Pancreas (tissue), 10 donors: ENCODE measurements at regions not wholly inside any gene's neighbourhood (a gene's known extent, or its start where the extent isn't known, plus 50 kb on each side); places are given as distances from the start of the nearest gene placed in this dataset.

Experiments used
- ATAC-seq, 4 donors: fragments of 200-7000 bp; cut with Tn5 transposase; one replicate each; pipeline versions ENCODE4 v1.8.0 to v1.9.1; 2020; ENCODE audit warnings: mild to moderate bottlenecking in 4 of 4, moderate library complexity in 4 of 4
- DNase-seq, 6 donors: peaks; one replicate each; pipeline ENCODE4 v3.0.0-alpha.2; 2020
- FAIRE-seq: peaks from 2 replicates; lab custom pipeline; 2012; peaks lifted over from hg19 to GRCh38; lab: Jason Lieb, UNC
- H3K27ac ChIP-seq, 4 donors: fragments of 200-600 bp; sonication (generic); 1 replicate in 3 of 4; 2 replicates in 1 of 4; pipeline versions ENCODE4 v1.5.0 to v1.8.0; 2020
- H3K27me3 ChIP-seq, 4 donors: fragments of 200-600 bp; one replicate each; pipeline ENCODE4 v1.8.0; 2021
- H3K36me3 ChIP-seq, 3 donors: fragments of 200-600 bp; sonication (generic) in 1 of 3; one replicate each; pipeline versions ENCODE4 v1.5.0 to v1.8.0; 2020 to 2021
- H3K4me1 ChIP-seq, 3 donors: fragments of 200-600 bp; one replicate each; pipeline ENCODE4 v1.8.0; 2021
- H3K4me3 ChIP-seq, 4 donors: fragments of 200-600 bp; sonication (generic) in 2 of 4; one replicate each; pipeline versions ENCODE4 v1.5.0 to v1.8.0; 2020 to 2021
- H3K9me3 ChIP-seq, 4 donors: fragments of 200-600 bp; one replicate each; pipeline ENCODE4 v1.8.0; 2021
- CTCF ChIP-seq, 4 donors: fragments of 200-600 bp; sonication (generic) in 3 of 4; IDR thresholded peaks; one replicate each; pipeline versions ENCODE4 v1.5.0 to v1.8.0; 2021; ENCODE audit warnings: antibody characterized with exemption in 4 of 4
- WGBS, 2 donors: extraction: QIAGEN DNeasy Blood & Tissue Kit; methylation state at CpG; one replicate each; pipeline ENCODE4 v1.1.7; 2013; 5-methylcytosine and 5-hydroxymethylcytosine counted together
- intact Hi-C, 3 donors: fragments of 100-400 bp; cut with DNase I; formaldehyde crosslinking; loops; one replicate each; pipeline versions ENCODE4 v1.11.1 to v1.14.2; 2022
- donor health status: healthy with polysubstance abuse.
- donor health status: DM: no; HTN: no; CAD: no; lungs with moderate emphysema.
- donor health status: DM: no; HTN: no; CAD: no.
- donor health status: control.
- donor health status: control.
- donor health status: Bipolar disorder and iron deficiency.
- donor health status: DM: yes; HTN: yes; CAD: no.
- donor health status: DM: no; HTN: no; CAD: no.
- donor health status: DM: no; HTN: no; CAD: no.
- donor health status: DM: yes; HTN: yes; CAD: no.

GRCh38 chr15:62218841-62219240, 53.8 kb upstream of the C2CD4B start:
- Histone ChIP-seq H3K4me3 (no peak overlapping the region), H3K27ac (no peak overlapping the region), H3K9me3 (no peaks in the 10 kb centered on the region), H3K36me3 (no peaks in the 10 kb centered on the region), H3K4me1 (no peaks in the 10 kb centered on the region), H3K27me3 (no peaks in the 10 kb centered on the region)
- DNase-seq (no peak), FAIRE-seq (no peak), ATAC-seq (no peak)
- no peak for TF ChIP-seq CTCF (IDR thresholded peaks at IDR 0.05)
- 93 to 95% methylated on average over 15 of the region's 15 CpGs for WGBS, 2 donors
- intact Hi-C loops = no loop called here

- intact Hi-C loops = no loop called here
- DNase-seq = no peak
- Histone ChIP-seq H3K27me3 (no peaks in the 10 kb centered on the region), H3K4me1 (no peaks in the 10 kb centered on the region), H3K4me3 (no peak overlapping the region), H3K9me3 (no peaks in the 10 kb centered on the region), H3K36me3 (no peaks in the 10 kb centered on the region), H3K27ac (no peak overlapping the region)
- FAIRE-seq = no peak
- no peak for TF ChIP-seq CTCF (IDR thresholded peaks at IDR 0.05)
- no peak for ATAC-seq
- WGBS, 2 donors = 87 to 92% methylated on average over 5 of the region's 5 CpGs
These were observed 54.7 kb upstream of the C2CD4B start for GRCh38 chr15:62219799-62220198.

- Histone ChIP-seq H3K27me3 (no peaks in the 10 kb centered on the region), H3K4me1 (no peaks in the 10 kb centered on the region), H3K9me3 (no peaks in the 10 kb centered on the region), H3K27ac (no peak overlapping the region), H3K4me3 (no peak overlapping the region), H3K36me3 (no peaks in the 10 kb centered on the region)
- 80 to 89% methylated on average over 2 of the region's 2 CpGs for WGBS, 2 donors
- intact Hi-C loops = no loop called here
- no peak for TF ChIP-seq CTCF (IDR thresholded peaks at IDR 0.05)
- no peak for FAIRE-seq
- ATAC-seq = no peak
- no peak for DNase-seq
These were observed 57.9 kb upstream of the C2CD4B start for GRCh38 chr15:62223020-62223419.

- Histone ChIP-seq H3K4me1 (no peaks in the 10 kb centered on the region), H3K9me3 (no peaks in the 10 kb centered on the region), H3K36me3 (no peaks in the 10 kb centered on the region), H3K4me3 (no peak overlapping the region), H3K27me3 (no peaks in the 10 kb centered on the region), H3K27ac (no peak overlapping the region)
- DNase-seq = no peak
- ATAC-seq = no peak
- intact Hi-C loops = no loop called here
- WGBS, 2 donors = 93 to 97% methylated on average over 1 of the region's 1 CpG
- TF ChIP-seq CTCF (IDR thresholded peaks at IDR 0.05) = no peak
- no peak for FAIRE-seq
These were observed 63.5 kb upstream of the C2CD4B start for GRCh38 chr15:62228604-62229003.

- TF ChIP-seq CTCF (IDR thresholded peaks at IDR 0.05) = no peak
- DNase-seq = no peak
- no peak for FAIRE-seq
- intact Hi-C loops = no loop called here
- Histone ChIP-seq H3K4me3 (no peak overlapping the region), H3K27me3 (no peaks in the 10 kb centered on the region), H3K27ac (no peak overlapping the region), H3K4me1 (no peaks in the 10 kb centered on the region), H3K9me3 (no peaks in the 10 kb centered on the region), H3K36me3 (no peaks in the 10 kb centered on the region)
- 80 to 81% methylated on average over 3 of the region's 3 CpGs for WGBS, 2 donors
- no peak for ATAC-seq
These were observed 66.8 kb upstream of the C2CD4B start for GRCh38 chr15:62231856-62232255.
